RWPE1 (cell line): ENCODE measurements at regions not wholly inside any gene's neighbourhood (a gene's known extent, or its start where the extent isn't known, plus 50 kb on each side); places are given as distances from the start of the nearest gene placed in this dataset.

ENCODE experiments used
- CTCF ChIA-PET: fragments of 350-600 bp; sonication (Branson Sonifier 250); formaldehyde crosslinking; extraction: SDS; loops from one replicate; lab custom pipeline; 2021; lab: Yijun Ruan, JAX
- POLR2A ChIA-PET: fragments of 400-600 bp; formaldehyde crosslinking; extraction: SDS; loops from one replicate; lab custom pipeline; 2020; ENCODE audit warnings: antibody characterized with exemption; ENCODE audit not compliant: low non-redundant PET; lab: Yijun Ruan, JAX
- DNase-seq: peaks from one replicate; pipeline ENCODE4 v3.0.0; 2012; ENCODE audit warnings: low spot score
- H3K27ac ChIP-seq: fragments of 450-650 bp; 2 replicates; pipeline ENCODE4 v1.5.1; 2017
- CTCF ChIP-seq: fragments of 450-650 bp; conservative IDR thresholded peaks from 2 replicates; pipeline ENCODE4 v1.5.1; 2017; ENCODE audit warnings: low read depth, mild to moderate bottlenecking

DNA sequence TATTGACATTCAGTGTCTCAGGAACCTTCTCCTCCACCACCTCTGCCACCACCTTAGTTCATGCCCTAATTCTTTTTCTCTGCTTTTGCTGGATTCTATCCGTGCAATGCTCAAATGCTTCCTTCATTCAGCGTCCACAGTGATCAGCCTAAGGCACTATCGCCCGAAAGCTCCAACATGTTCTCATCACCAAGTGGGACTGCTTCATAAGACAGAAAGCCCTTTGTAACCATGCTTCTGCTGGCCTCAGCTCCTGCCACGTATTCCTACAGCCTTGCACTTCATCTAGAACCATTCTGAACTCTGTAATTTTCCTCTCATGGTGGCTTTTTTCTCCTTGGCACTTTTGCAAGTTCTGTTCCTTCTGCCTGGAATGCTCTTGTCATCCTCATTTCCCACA is 222.9 kb downstream of the HNMT start:
- TF ChIP-seq CTCF = no peak
- no peak for DNase-seq
- no peak overlapping the region for H3K27ac ChIP-seq
- ChIA-PET POLR2A (no interaction called here), CTCF (interaction anchor here (0.6 kb wide), 1 partner anchor 32 kb away, joined by 4 read pairs; no protein-coding TSS in a partner anchor)

DNA sequence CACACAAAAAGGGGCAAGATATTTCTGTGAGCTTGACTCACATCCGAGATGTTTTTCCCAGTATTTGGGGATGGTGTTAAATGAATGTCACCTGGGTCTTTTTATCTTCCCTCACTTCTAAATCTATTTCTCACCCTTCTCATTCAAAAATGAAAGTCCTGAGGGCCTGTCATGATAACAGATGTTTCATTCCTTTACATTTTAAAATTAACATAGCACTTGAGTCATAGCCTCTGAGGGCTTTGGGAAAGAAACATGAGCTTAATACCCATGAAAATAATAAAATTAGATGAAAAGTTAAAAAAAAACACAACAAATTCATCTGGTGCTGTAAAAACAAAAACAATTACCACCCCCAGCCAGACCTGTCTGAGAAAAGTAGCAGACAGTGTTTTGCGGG is 226.7 kb downstream of the HNMT start:
- H3K27ac ChIP-seq = no peak overlapping the region
- no peak for TF ChIP-seq CTCF
- CTCF ChIA-PET = no interaction called here
- DNase-seq = no peak
- POLR2A ChIA-PET = no interaction called here

GRCh38 chr2:138193416-138194213 is 229.3 kb downstream of the HNMT start:
- no peak overlapping the region for H3K27ac ChIP-seq
- ChIA-PET CTCF (interaction anchor here (0.6 kb wide), 1 partner anchor 88 kb away, joined by 3 read pairs; no protein-coding TSS in a partner anchor), POLR2A (no interaction called here)
- no peak for DNase-seq
- no peak for TF ChIP-seq CTCF

- no peak for DNase-seq
- ChIA-PET CTCF (no interaction called here), POLR2A (no interaction called here)
- H3K27ac ChIP-seq = no peak overlapping the region
- no peak for TF ChIP-seq CTCF
Measured at GRCh38 chr2:138201286-138201685, 237.0 kb downstream of the HNMT start.

DNA sequence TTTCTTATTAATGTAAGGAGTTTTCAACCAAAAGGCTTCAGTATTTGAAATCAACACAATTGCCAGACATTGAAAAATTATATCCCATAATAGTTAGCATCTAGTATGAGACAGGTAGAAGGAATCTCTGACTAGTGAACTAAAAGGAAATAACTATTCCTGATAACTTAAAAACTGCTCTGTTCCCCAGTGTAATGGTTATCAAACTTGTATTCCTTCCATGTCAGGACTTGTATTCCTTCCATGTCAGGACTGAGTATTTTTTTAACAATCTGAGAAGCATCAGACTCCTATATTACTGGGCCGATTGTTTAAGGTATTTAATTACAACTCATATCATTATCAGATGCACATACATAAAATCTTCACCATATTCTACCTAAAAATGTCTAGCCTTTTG is 238.5 kb downstream of the HNMT start:
- H3K27ac ChIP-seq = no peak overlapping the region
- no peak for TF ChIP-seq CTCF
- ChIA-PET CTCF (interaction anchor here (0.6 kb wide), 1 partner anchor 1779 kb away, joined by 5 read pairs; no protein-coding TSS in a partner anchor), POLR2A (no interaction called here)
- DNase-seq = peak; percentile 5

GRCh38 chr2:138205281-138205680 is 241.0 kb downstream of the HNMT start:
- ChIA-PET CTCF (no interaction called here), POLR2A (no interaction called here)
- no peak overlapping the region for H3K27ac ChIP-seq
- no peak for TF ChIP-seq CTCF
- DNase-seq = no peak
